A673 (cell line): ENCODE measurements at regions not wholly inside any gene's neighbourhood (a gene's known extent, or its start where the extent isn't known, plus 50 kb on each side); places are given as distances from the start of the nearest gene placed in this dataset.

ENCODE experiments used
- BruUV-seq: library from RNA; stranded (reverse); fragments of 400-500 nt; replicated peaks from 2 replicates; lab custom pipeline; 2021; lab: Mats Ljungman, UMichigan
- CTCF ChIA-PET: fragments of 300-600 bp; sonication (Branson Sonifier 250); formaldehyde crosslinking; loops from one replicate; lab custom pipeline; 2022; ENCODE audit warnings: antibody characterized with exemption; lab: Charles Lee
- POLR2A ChIA-PET: fragments of 300-600 bp; sonication (Branson Sonifier 250); formaldehyde crosslinking; loops from one replicate; lab custom pipeline; 2022; ENCODE audit warnings: antibody characterized with exemption; ENCODE audit not compliant: low non-redundant PET; lab: Charles Lee
- DNase-seq: peaks from one replicate; pipeline ENCODE4 v3.0.0-alpha.2; 2015; ENCODE audit warnings: low spot score
- H3K27ac ChIP-seq: fragments of 200-600 bp; sonication (generic); 2 replicates; pipeline ENCODE4 v1.5.1; 2016; ENCODE audit warnings: mixed run types, low read depth, mild to moderate bottlenecking, mixed read lengths, antibody characterized with exemption, low read length; ENCODE audit not compliant: poor library complexity, severe bottlenecking
- H3K27me3 ChIP-seq: fragments of 200-600 bp; sonication (generic); replicated peaks from 2 replicates; pipeline ENCODE4 v1.6.1; 2017; ENCODE audit warnings: mixed run types, low read depth, mild to moderate bottlenecking, mixed read lengths, antibody characterized with exemption, low read length; ENCODE audit not compliant: insufficient read depth, poor library complexity
- H3K36me3 ChIP-seq: fragments of 200-600 bp; sonication (generic); 2 replicates; pipeline ENCODE4 v1.6.1; 2016; ENCODE audit warnings: mixed run types, mild to moderate bottlenecking, mixed read lengths, antibody characterized with exemption, low read length; ENCODE audit not compliant: insufficient read depth, poor library complexity, severe bottlenecking
- H3K4me1 ChIP-seq: fragments of 200-600 bp; sonication (generic); 2 replicates; pipeline ENCODE4 v1.6.1; 2017; ENCODE audit warnings: mixed run types, mild to moderate bottlenecking, mixed read lengths, antibody characterized with exemption, low read length; ENCODE audit not compliant: insufficient read depth, poor library complexity, severe bottlenecking
- H3K4me3 ChIP-seq: fragments of 200-600 bp; sonication (generic); 2 replicates; pipeline ENCODE4 v1.5.1; 2016; ENCODE audit warnings: low read depth, mixed run types, mild to moderate bottlenecking, mixed read lengths, low read length; ENCODE audit not compliant: poor library complexity, severe bottlenecking
- H3K9me3 ChIP-seq: fragments of 200-600 bp; sonication (generic); 2 replicates; pipeline ENCODE4 v1.6.1; 2016; ENCODE audit warnings: mixed run types, low read depth, mild to moderate bottlenecking, mixed read lengths, antibody characterized with exemption, low read length; ENCODE audit not compliant: poor library complexity, severe bottlenecking
- EZH2 ChIP-seq: fragments of 200-600 bp; sonication (generic); IDR thresholded peaks from 2 replicates; pipeline ENCODE4 v1.6.1; 2017; ENCODE audit warnings: borderline replicate concordance, low read depth, mild to moderate bottlenecking, mixed read lengths, antibody characterized with exemption, low read length; ENCODE audit not compliant: poor library complexity, severe bottlenecking
- intact Hi-C: fragments of 100-400 bp; cut with micrococcal nuclease; formaldehyde crosslinking; loops from one replicate; pipeline ENCODE4 v1.10.0; 2022; ENCODE audit not compliant: unreplicated experiment
- TF ChIP-seq, protein P1 (sequence below): fragments of 300-800, 200-600 bp; sonication (generic); conservative IDR thresholded peaks from 2 replicates; pipeline ENCODE4 v1.5.1; 2017; ENCODE audit warnings: low read depth, mild to moderate bottlenecking, antibody characterized with exemption, low read length, moderate library complexity, mixed read lengths

DNA sequence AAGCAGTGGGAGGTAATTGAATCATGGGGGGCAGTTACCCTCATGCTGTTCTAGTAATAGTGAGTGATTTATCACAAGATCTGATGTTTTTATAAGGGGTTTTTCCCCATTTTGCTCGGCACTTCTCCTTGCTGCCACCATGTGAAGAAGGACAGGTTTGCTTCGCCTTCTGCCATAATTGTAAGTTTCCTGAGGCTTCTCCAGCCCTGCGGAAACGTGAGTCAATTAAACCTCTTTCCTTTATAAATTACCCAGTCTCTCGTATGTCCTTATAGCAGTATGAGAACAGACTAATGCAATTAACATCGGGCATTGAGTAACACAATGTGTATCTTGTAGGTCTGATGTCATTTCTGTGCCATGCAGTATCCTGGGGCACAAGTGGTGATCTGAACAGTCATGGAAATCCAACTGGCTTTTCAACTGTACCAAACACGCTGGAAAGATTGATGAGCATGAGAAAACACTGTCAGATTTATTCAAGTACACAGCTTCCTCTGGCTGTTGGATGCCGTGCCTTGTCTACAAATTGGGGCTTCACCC, 208.6 kb upstream of the KIAA1217 start:
- H3K4me1 ChIP-seq, result peaks cover 11% of the 10 kb centered on the region
- DNase-seq, result peak; percentile 92
- intact Hi-C loops, result no loop called here
- TF ChIP-seq, protein P1, sequence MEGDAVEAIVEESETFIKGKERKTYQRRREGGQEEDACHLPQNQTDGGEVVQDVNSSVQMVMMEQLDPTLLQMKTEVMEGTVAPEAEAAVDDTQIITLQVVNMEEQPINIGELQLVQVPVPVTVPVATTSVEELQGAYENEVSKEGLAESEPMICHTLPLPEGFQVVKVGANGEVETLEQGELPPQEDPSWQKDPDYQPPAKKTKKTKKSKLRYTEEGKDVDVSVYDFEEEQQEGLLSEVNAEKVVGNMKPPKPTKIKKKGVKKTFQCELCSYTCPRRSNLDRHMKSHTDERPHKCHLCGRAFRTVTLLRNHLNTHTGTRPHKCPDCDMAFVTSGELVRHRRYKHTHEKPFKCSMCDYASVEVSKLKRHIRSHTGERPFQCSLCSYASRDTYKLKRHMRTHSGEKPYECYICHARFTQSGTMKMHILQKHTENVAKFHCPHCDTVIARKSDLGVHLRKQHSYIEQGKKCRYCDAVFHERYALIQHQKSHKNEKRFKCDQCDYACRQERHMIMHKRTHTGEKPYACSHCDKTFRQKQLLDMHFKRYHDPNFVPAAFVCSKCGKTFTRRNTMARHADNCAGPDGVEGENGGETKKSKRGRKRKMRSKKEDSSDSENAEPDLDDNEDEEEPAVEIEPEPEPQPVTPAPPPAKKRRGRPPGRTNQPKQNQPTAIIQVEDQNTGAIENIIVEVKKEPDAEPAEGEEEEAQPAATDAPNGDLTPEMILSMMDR, result 0 out of 2 replicates have a peak, but pooled peaks have one; percentile 19
- TF ChIP-seq EZH2, result no peak
- no TSS peak for BruUV-seq
- peak overlapping the region; percentile 64 for H3K27ac ChIP-seq
- H3K36me3 ChIP-seq, result no peaks in the 10 kb centered on the region
- ChIA-PET POLR2A (no interaction called here), CTCF (no interaction called here)
- no peaks in the 10 kb centered on the region for H3K27me3 ChIP-seq
- no peak overlapping the region for H3K4me3 ChIP-seq
- no peaks in the 10 kb centered on the region for H3K9me3 ChIP-seq

DNA sequence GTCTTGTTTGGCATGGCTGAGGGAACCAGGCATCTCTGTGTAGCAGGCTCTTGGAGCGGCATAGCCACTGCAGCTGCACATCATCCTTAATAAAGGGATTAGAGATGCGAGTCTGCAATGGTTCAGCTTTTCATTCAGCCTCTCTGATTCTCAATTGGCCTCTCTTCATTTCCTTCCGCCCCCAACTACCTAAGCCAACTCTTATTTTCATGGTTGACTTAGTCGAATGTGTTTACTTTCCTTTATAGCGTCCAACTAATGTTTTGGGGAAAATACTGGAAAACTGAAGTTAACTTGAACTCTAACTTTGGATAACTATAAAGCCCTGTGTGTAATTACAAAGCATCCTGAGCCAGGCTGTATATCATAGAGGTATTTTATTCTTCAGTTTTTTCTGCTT, 202.2 kb upstream of the KIAA1217 start:
- Histone ChIP-seq H3K9me3 (no peaks in the 10 kb centered on the region), H3K27me3 (no peaks in the 10 kb centered on the region), H3K36me3 (no peaks in the 10 kb centered on the region), H3K4me1 (peaks cover 37% of the 10 kb centered on the region), H3K4me3 (no peak overlapping the region), H3K27ac (no peak overlapping the region)
- peak; percentile 75 for DNase-seq
- TF ChIP-seq EZH2, result no peak
- TF ChIP-seq, protein P1, result no peak
- CTCF ChIA-PET, result no interaction called here
- intact Hi-C loops, result no loop called here
- POLR2A ChIA-PET, result no interaction called here
- BruUV-seq, result no TSS peak

DNA sequence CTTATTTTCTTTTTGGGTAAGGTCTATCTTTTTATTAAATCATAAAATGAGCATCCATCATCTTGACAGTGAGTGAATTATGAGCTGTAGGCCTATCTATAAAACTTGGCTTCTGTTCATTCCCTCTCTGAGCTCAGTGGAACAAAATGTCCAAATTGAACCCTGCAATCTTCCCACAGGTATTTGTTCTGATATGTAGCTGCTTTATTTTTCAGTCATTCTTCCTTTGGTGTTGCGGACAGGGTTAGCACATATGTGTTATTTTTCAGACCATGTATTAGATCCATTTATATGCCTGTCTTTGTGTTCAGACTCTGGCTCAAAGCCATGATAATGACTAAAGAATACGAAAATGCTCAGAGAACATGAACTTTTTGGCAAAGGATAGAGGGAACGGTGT, 201.6 kb upstream of the KIAA1217 start:
- H3K4me1 ChIP-seq, result peaks cover 37% of the 10 kb centered on the region
- BruUV-seq, result no TSS peak
- intact Hi-C loops, result no loop called here
- POLR2A ChIA-PET, result no interaction called here
- no peaks in the 10 kb centered on the region for H3K36me3 ChIP-seq
- no peaks in the 10 kb centered on the region for H3K9me3 ChIP-seq
- H3K4me3 ChIP-seq, result no peak overlapping the region
- no peak overlapping the region for H3K27ac ChIP-seq
- CTCF ChIA-PET, result no interaction called here
- DNase-seq, result no peak
- TF ChIP-seq, protein P1, result no peak
- no peak for TF ChIP-seq EZH2
- no peaks in the 10 kb centered on the region for H3K27me3 ChIP-seq
